IMR-90 (cell line): ENCODE measurements at regions not wholly inside any gene's neighbourhood (a gene's known extent, or its start where the extent isn't known, plus 50 kb on each side); places are given as distances from the start of the nearest gene placed in this dataset.

Experiments
- ATAC-seq: fragments of 200-7000 bp; cut with Tn5 transposase; 2 replicates; pipeline ENCODE4 v1.9.1; 2020; ENCODE audit warnings: low read depth, mild to moderate bottlenecking, moderate library complexity
- BruUV-seq: library from RNA; stranded (reverse); fragments of 400-500 nt; replicated peaks from 2 replicates; lab custom pipeline; 2021; lab: Mats Ljungman, UMichigan
- CTCF ChIA-PET: fragments of 300-600 bp; formaldehyde crosslinking; extraction: SDS; loops from one replicate; lab custom pipeline; 2021; ENCODE audit warnings: antibody characterized with exemption; lab: Yijun Ruan, JAX
- POLR2A ChIA-PET: fragments of 300-600 bp; sonication (Branson Sonifier 250); formaldehyde crosslinking; loops from one replicate; lab custom pipeline; 2022; ENCODE audit warnings: antibody characterized with exemption; ENCODE audit not compliant: unreplicated experiment; lab: Charles Lee
- DNase-seq: peaks from one replicate; pipeline ENCODE4 v3.0.0; 2013
- H2AFZ ChIP-seq: replicated peaks from 2 replicates; pipeline ENCODE3; 2013; ENCODE audit warnings: low read length, mild to moderate bottlenecking; ENCODE audit not compliant: poor library complexity
- H2AK5ac ChIP-seq: 2 replicates; pipeline ENCODE4 v1.6.1; 2013; ENCODE audit warnings: low read depth, low read length, inconsistent platforms
- H2AK9ac ChIP-seq: replicated peaks from 2 replicates; pipeline ENCODE3; 2013; ENCODE audit warnings: mild to moderate bottlenecking, low read depth, low read length, moderate library complexity; ENCODE audit not compliant: poor library complexity
- H2BK120ac ChIP-seq: 2 replicates; pipeline ENCODE4 v1.6.1; 2013; ENCODE audit warnings: low read depth, low read length, inconsistent platforms
- H2BK15ac ChIP-seq: 3 replicates; pipeline ENCODE4 v1.6.1; 2013; ENCODE audit warnings: low read depth, low read length, inconsistent platforms
- H2BK20ac ChIP-seq: 2 replicates; pipeline ENCODE4 v1.6.1; 2013; ENCODE audit warnings: low read depth, mild to moderate bottlenecking, inconsistent platforms, low read length, moderate library complexity
- H2BK5ac ChIP-seq: 2 replicates; pipeline ENCODE4 v1.6.1; 2013; ENCODE audit warnings: mild to moderate bottlenecking, low read depth, low read length, inconsistent platforms; ENCODE audit not compliant: poor library complexity, severe bottlenecking
- H3K14ac ChIP-seq: replicated peaks from 2 replicates; pipeline ENCODE4 v1.6.1; 2013; ENCODE audit warnings: low read depth, low read length, inconsistent platforms
- H3K18ac ChIP-seq: 2 replicates; pipeline ENCODE4 v1.6.1; 2013; ENCODE audit warnings: low read depth, low read length, control low read depth
- H3K23ac ChIP-seq: 2 replicates; pipeline ENCODE4 v1.6.1; 2013; ENCODE audit warnings: low read depth, low read length, inconsistent platforms
- H3K27ac ChIP-seq: 2 replicates; pipeline ENCODE4 v1.5.1; 2013; ENCODE audit warnings: mild to moderate bottlenecking, control low read depth, low read length; ENCODE audit not compliant: insufficient read depth
- H3K27me3 ChIP-seq: 2 replicates; pipeline ENCODE4 v1.6.1; 2013; ENCODE audit warnings: low read length; ENCODE audit not compliant: control insufficient read depth, insufficient read depth
- H3K36me3 ChIP-seq: 2 replicates; pipeline ENCODE4 v1.6.1; 2013; ENCODE audit warnings: low read length, mixed read lengths; ENCODE audit not compliant: control insufficient read depth, insufficient read depth
- H3K4ac ChIP-seq: 2 replicates; pipeline ENCODE4 v1.6.1; 2013; ENCODE audit warnings: low read depth, low read length, inconsistent platforms
- H3K4me1 ChIP-seq: 2 replicates; pipeline ENCODE4 v1.6.1; 2013; ENCODE audit warnings: low read length, mixed read lengths; ENCODE audit not compliant: control insufficient read depth, insufficient read depth
- H3K4me2 ChIP-seq: 2 replicates; pipeline ENCODE4 v1.6.1; 2013; ENCODE audit warnings: low read depth, mild to moderate bottlenecking, control low read depth, low read length, moderate library complexity
- H3K4me3 ChIP-seq: 2 replicates; pipeline ENCODE4 v1.5.1; 2013; ENCODE audit warnings: low read depth, mild to moderate bottlenecking, control low read depth, low read length, moderate library complexity; ENCODE audit not compliant: insufficient read depth
- H3K56ac ChIP-seq: 2 replicates; pipeline ENCODE4 v1.6.1; 2013; ENCODE audit warnings: low read length, inconsistent platforms; ENCODE audit not compliant: insufficient read depth; ENCODE audit errors: extremely low read depth
- H3K79me1 ChIP-seq, 2 experiments: 2 replicates each; pipeline ENCODE4 v1.6.1; 2013; ENCODE audit warnings: low read length in 2 of 2, inconsistent platforms in 1 of 2, low read depth in 1 of 2
- H3K9ac ChIP-seq: 2 replicates; pipeline ENCODE4 v1.6.1; 2013; ENCODE audit warnings: low read depth, low read length, control low read depth
- H3K9me1 ChIP-seq: 2 replicates; pipeline ENCODE4 v1.6.1; 2013; ENCODE audit warnings: low read length, inconsistent platforms; ENCODE audit not compliant: insufficient read depth
- H3K9me3 ChIP-seq: 2 replicates; pipeline ENCODE4 v1.6.1; 2013; ENCODE audit warnings: low read length; ENCODE audit not compliant: control insufficient read depth, insufficient read depth
- H4K20me1 ChIP-seq: 2 replicates; pipeline ENCODE4 v1.6.1; 2013; ENCODE audit warnings: low read length, inconsistent platforms; ENCODE audit not compliant: insufficient read depth
- H4K5ac ChIP-seq: 2 replicates; pipeline ENCODE4 v1.6.1; 2013; ENCODE audit warnings: mild to moderate bottlenecking, low read depth, low read length, control low read depth
- H4K8ac ChIP-seq, 2 experiments: 2 replicates each; pipeline ENCODE4 v1.6.1; 2013; ENCODE audit warnings: low read depth in 2 of 2, low read length in 2 of 2, control low read depth in 1 of 2, inconsistent platforms in 1 of 2
- H4K91ac ChIP-seq: 2 replicates; pipeline ENCODE4 v1.6.1; 2013; ENCODE audit warnings: low read depth, low read length, inconsistent platforms; ENCODE audit not compliant: insufficient read depth
- CTCF ChIP-seq: conservative IDR thresholded peaks from 2 replicates; pipeline ENCODE4 v1.5.1; 2012; ENCODE audit warnings: mild to moderate bottlenecking, low read depth, low read length, improper control_type of control experiment
- MAZ ChIP-seq: IDR thresholded peaks from 2 replicates; pipeline ENCODE4 v1.6.1; 2012; ENCODE audit warnings: low read depth, mild to moderate bottlenecking, low read length, improper control_type of control experiment, moderate library complexity, borderline replicate concordance
- RCOR1 ChIP-seq: IDR thresholded peaks from 2 replicates; pipeline ENCODE4 v1.6.1; 2012; ENCODE audit warnings: mild to moderate bottlenecking, low read length, improper control_type of control experiment; ENCODE audit not compliant: insufficient replicate concordance
- SMC3 ChIP-seq: fragments of 150-350 bp; IDR thresholded peaks from 2 replicates; pipeline ENCODE4 v1.6.1; 2016; ENCODE audit warnings: low read depth, mild to moderate bottlenecking, antibody characterized with exemption, low read length, moderate library complexity
- WGBS, 2 experiments: methylation state at CpG; one replicate each; pipeline versions ENCODE4 v1.1.5 to v1.1.7; 2013; ENCODE audit warnings: missing lambda C conversion rate in 2 of 2; ENCODE audit not compliant: insufficient read length in 1 of 2; ENCODE audit errors: extremely low coverage in 2 of 2; 5-methylcytosine and 5-hydroxymethylcytosine counted together
- dilution Hi-C: fragments of 300-500 bp; cut with HindIII; formaldehyde crosslinking; loops from one replicate; pipeline ENCODE4 v1.14.3; 2018; ENCODE audit warnings: low sequenced_read_pairs; ENCODE audit not compliant: unreplicated experiment
- in situ Hi-C: fragments of 300-500 bp; cut with MboI; formaldehyde crosslinking; loops from 3 replicates; pipeline ENCODE4 v1.14.3; 2019; ENCODE audit warnings: low sequenced_read_pairs, inconsistent platforms, mixed read lengths
- intact Hi-C: fragments of 100-400 bp; cut with micrococcal nuclease; formaldehyde crosslinking; loops from 2 replicates; pipeline ENCODE4 v1.10.0; 2022

- Histone ChIP-seq H2BK15ac (no peak overlapping the region), H2AFZ (no peak overlapping the region), H4K5ac (no peak overlapping the region), H2BK120ac (no peak overlapping the region), H3K27me3 (no peaks in the 10 kb centered on the region), H2BK20ac (no peak overlapping the region), H3K4me2 (no peak overlapping the region), H3K9me1 (no peaks in the 10 kb centered on the region), H3K27ac (no peak overlapping the region), H2BK5ac (no peak overlapping the region), H3K23ac (no peak overlapping the region), H3K56ac (no peak overlapping the region), H4K20me1 (no peaks in the 10 kb centered on the region), H3K9me3 (no peaks in the 10 kb centered on the region; the same call in 1 of the 2 replicates), H3K4me3 (no peak overlapping the region), H3K4ac (no peak overlapping the region), H3K9ac (no peak overlapping the region), H2AK5ac (no peak overlapping the region), H4K91ac (no peak overlapping the region), H4K8ac (no peak overlapping the region), H3K36me3 (no peaks in the 10 kb centered on the region), H3K4me1 (no peaks in the 10 kb centered on the region), H2AK9ac (no peak overlapping the region), H3K79me1 (no peaks in the 10 kb centered on the region), H3K14ac (no peak overlapping the region), H3K18ac (no peak overlapping the region)
- DNase-seq, result no peak
- dilution Hi-C loops (no loop called here), in situ Hi-C loops (no loop called here), intact Hi-C loops (no loop called here)
- WGBS, 2 experiments, result 0% methylated on average over 1 of the region's 4 CpGs; no CpG with 5 or more reads in 1 of the 2 experiments
- ChIA-PET CTCF (no interaction called here), POLR2A (no interaction called here)
- TF ChIP-seq CTCF, result no peak
- TF ChIP-seq RCOR1, result no peak
- TF ChIP-seq MAZ, result no peak
- no peak for TF ChIP-seq SMC3
- no TSS peak for BruUV-seq
- ATAC-seq, result no peak
Observed at GRCh38 chr2:104654811-104655210, 199.1 kb upstream of the POU3F3 start.
